GM18873 (cell line): ENCODE measurements at regions not wholly inside any gene's neighbourhood (a gene's known extent, or its start where the extent isn't known, plus 50 kb on each side); places are given as distances from the start of the nearest gene placed in this dataset.

ENCODE experiments used
- ATAC-seq: cut with Tn5 transposase; IDR thresholded peaks from one replicate; pipeline ENCODE4 v1.9.1; 2021; ENCODE audit warnings: mild to moderate bottlenecking, moderate library complexity, moderate number of reproducible peaks; ENCODE audit not compliant: unreplicated experiment, low FRiP score

GRCh38 chr4:132958457-132959263 is 190.4 kb upstream of the PCDH10 start:
- no peak for ATAC-seq

DNA sequence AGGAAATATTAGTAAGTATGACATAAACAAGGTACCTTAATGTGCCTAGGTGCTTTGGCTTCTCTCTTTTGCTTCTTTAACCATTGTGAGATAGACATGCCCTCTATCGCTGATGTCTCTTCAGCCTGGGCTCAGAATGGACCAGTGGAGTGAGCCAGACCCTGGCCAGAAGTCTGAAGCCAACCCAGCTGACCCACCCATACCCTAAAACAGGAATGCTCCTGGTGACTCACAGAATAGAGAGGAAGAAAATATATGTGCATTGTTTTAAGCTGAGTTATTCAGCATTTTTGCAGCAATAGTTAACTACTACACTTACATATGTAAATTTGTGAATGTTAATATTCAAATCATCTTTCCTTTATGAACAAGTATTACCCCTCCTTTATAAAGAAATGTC is 167.5 kb upstream of the PCDH10 start:
- no peak for ATAC-seq

DNA sequence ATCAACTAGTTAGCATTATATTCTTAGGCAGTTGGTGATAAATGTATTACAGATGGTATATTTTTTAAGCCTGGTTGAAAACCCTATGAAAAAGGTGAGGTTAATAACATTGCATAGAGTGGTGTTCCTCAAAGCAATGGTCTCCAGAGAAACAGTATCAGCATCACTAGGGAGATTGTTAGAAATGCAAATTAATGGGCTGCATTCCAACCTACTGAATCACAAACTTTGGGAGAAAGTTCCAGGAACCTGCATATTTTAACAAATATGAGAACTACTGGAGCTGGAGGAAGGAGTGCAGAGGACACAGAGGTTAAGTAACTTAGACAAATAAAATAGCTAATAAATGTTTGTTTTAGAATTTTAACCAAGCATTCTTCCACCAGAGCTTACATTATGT is 166.9 kb upstream of the PCDH10 start:
- ATAC-seq = no peak

- ATAC-seq = no peak
Measured at GRCh38 chr4:132991111-132991510, 158.0 kb upstream of the PCDH10 start.

- ATAC-seq = no peak
Measured at GRCh38 chr4:132992686-132993085, 156.4 kb upstream of the PCDH10 start.

- ATAC-seq = no peak
Measured at GRCh38 chr4:132998585-132999230, 150.4 kb upstream of the PCDH10 start.

DNA sequence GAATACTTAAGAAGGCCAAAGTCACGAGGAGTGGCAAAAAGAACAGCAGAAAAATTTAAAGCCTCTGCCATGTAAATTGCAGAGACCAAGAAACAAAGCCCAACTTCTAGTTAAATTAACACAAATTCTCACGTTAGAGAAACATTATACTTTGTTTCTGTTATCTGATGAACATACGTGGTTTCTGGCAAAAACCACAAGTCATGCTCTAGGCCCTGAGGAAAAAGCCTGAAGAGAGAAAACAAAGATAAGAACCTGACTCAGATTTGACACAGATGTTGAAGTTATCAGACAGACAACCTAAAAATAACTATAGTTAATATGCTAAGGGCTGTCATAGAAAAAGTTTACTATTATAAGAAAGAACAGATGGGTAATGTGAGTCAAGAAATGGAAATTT is 149.1 kb upstream of the PCDH10 start:
- ATAC-seq = no peak

DNA sequence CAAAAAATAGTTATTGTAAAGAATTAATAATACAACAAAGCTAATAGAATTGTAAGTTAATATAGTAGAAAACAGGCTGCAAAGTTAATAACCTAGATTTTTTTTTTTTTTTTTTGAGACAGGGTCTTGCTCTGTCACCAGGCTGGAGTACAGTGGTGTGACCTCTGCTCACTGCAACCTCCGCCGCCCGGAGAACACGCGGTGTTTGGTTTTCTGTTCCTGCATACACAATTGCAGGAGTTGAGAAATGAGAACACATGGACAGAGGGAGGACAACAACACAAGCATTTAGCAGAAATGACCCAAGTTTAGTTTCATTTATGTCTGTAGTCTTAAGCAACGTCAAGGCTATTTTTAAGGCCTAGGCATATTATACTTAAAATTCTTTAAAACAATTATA is 145.9 kb upstream of the PCDH10 start:
- no peak for ATAC-seq

DNA sequence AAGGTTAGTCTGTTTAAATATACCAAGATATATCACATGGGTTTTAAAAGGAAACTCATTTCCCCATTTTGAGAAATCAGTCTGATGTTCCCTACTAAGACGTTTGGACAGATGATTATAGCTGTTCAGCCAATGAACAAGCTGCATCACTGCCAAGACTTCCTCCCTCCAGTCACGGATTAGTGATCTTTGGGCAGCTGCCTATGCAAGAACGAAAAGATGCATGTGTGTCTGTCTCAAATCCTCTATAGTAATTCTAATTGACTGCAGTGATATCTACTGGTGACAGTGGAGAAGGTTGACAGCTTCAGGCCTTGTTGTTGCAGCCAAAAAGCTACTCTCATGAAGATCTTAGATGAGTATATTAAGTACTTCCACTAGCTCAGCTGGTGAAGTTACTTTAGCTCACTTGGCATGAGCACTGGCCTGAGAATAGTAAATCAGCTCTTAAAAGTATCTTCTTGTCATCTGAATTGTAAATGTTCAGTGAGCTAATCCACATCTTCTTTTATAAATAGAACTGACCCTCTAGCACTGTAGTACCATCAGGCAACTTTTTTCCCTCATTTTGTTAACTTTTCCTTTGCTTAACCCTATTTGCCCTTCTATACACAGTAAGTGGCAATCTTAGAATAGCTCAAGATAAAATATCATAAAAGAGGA is 134.5 kb upstream of the PCDH10 start:
- no peak for ATAC-seq

DNA sequence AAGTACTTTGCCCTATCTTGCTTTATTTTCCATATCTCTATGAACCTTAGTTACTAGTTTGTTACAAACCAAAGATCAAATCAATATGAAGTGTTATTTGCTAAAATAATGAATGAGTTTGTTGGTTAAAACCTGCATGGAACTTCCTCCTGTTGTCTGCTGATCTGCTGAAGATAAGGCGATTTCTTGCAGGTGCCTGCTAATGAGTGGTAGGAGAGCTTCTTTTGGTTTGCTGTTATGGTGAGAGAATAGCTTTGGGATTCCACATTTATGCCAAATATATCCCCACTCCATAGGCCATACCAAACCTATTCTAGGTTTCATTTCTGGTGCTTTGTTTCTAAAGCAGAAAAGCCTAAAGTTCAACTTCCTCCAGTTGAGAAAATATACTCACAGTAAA is 103.8 kb upstream of the PCDH10 start:
- ATAC-seq = no peak

GRCh38 chr4:133046156-133046555 is 102.9 kb upstream of the PCDH10 start:
- no peak for ATAC-seq

- no peak for ATAC-seq
Measured at GRCh38 chr4:133058701-133059100, 90.4 kb upstream of the PCDH10 start.

GRCh38 chr4:133059117-133059516 is 90.0 kb upstream of the PCDH10 start:
- no peak for ATAC-seq

GRCh38 chr4:133062851-133063250 is 86.2 kb upstream of the PCDH10 start:
- ATAC-seq = no peak

- ATAC-seq = no peak
Measured at GRCh38 chr4:133068083-133068482, 81.0 kb upstream of the PCDH10 start.

DNA sequence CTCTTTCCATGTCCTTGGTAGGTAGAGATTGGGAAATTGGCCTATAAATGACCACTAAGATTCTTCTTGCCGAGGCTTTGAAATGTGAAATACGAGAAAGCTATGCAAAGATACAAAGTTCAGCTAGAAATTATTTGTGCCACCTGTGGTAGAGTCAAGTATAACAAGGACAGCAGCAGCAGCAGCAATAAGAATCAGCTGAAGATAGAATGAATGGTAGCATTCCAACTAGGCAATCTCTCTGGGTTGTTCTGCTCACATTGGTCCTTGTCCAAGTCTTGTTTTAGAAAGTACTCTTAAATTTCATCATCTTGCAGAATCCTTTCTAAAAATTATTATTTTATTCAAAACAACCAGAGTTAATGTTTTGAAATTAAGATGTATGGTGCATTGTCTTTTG is 67.8 kb upstream of the PCDH10 start:
- ATAC-seq = no peak

- ATAC-seq = no peak
Measured at GRCh38 chr4:133084421-133084820, 64.7 kb upstream of the PCDH10 start.

DNA sequence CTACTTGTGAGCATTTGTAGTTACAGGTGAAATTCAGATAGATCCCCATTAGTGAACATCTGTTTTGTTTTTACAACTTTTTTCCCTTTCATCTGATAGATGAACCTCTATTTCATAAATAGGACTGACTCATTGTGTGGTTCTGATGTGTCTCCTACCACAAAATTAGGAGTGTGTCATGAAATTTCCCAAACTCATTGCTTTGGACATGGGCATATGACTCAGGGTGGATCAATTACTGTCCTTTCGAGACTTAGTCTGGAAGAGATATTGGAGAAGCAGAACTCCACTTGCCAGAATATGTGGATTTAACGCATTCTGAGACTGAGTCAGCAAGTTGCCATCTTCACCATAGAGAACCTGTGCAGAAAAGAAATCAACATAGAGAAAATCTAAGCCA is 53.5 kb upstream of the PCDH10 start:
- no peak for ATAC-seq

DNA sequence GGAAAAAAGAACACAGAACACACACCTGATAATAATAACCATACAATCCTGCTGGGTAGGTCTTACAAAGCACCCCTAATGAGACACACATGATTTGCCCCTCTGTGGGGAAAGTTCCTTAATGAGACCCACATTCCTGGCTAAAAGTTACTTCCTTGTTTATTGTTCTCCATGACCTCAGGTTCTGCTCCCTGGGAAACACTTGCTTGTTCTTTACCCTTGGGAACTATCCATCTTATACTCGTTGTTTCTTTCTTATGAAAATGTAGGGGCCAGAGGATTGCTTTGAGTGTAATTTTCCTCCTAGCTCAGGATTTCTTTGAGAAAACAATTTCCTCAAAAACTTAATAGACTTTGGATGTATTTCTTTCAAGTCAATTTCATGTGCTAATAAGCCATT is 52.1 kb upstream of the PCDH10 start:
- ATAC-seq = no peak
